ENCODE measurements at regions not wholly inside any gene's neighbourhood (a gene's known extent, or its start where the extent isn't known, plus 50 kb on each side); places are given as distances from the start of the nearest gene placed in this dataset.

DNA sequence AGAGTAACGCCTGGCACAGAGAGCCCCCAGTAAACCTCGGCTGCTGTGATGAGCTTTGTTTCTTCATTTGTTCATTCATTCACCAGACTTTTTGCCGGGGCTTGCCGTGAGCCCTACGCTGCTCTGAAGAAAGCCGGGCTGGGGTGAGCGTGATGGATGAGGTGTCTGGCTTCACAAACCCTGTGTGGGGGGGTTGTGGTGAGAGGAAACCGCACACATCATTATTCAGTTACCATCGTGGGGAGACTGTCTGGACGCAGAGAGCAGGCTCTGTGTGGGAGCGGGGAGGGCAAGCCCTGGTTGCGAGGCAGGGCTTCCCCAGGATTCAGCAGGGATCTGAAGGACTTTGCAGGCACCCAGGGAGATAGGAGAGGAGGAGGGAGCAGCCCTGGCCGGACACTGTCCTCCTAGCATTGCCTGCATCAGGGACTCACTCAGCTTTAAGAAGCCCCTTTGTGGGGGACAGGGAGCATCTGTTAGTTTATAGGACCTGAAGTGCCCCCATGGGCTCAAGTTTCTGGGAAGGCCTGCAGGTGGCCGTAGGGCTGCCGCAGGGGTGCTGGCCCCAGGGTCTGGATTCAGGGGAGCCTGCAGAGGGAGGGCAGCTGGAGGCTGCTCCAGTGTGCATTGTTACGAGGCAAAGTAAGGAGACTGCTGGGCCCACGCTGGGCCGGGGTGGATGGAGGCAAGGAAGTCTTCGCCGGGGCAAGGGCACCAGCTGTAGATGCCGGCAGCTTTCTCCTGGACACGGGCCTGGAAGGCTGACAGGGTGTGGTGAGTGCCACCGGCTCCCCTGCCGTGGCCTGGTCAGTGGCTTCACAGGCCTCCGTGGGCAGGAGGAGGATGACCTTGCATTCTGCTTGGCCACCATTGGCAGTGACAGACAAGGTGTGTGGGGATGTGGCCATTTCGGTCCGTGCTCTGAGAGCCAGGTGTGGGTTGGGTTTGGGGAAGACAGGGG lies 334.5 kb downstream of the SEC14L1 start:
- TF ChIP-seq, protein P1, sequence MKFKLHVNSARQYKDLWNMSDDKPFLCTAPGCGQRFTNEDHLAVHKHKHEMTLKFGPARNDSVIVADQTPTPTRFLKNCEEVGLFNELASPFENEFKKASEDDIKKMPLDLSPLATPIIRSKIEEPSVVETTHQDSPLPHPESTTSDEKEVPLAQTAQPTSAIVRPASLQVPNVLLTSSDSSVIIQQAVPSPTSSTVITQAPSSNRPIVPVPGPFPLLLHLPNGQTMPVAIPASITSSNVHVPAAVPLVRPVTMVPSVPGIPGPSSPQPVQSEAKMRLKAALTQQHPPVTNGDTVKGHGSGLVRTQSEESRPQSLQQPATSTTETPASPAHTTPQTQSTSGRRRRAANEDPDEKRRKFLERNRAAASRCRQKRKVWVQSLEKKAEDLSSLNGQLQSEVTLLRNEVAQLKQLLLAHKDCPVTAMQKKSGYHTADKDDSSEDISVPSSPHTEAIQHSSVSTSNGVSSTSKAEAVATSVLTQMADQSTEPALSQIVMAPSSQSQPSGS (IDR thresholded peaks at IDR 0.05; ENCODE audit: low read length) = no peak
- TF ChIP-seq EGR1 (IDR thresholded peaks at IDR 0.05; ENCODE audit: borderline replicate concordance, low read depth, low read length) = no peak
- no peak for TF ChIP-seq POLR2A (IDR thresholded peaks at IDR 0.05; ENCODE audit: control extremely low read depth in 1 of 2, low read depth in 2 of 2, low read length in 2 of 2)
- TF ChIP-seq, protein P2, sequence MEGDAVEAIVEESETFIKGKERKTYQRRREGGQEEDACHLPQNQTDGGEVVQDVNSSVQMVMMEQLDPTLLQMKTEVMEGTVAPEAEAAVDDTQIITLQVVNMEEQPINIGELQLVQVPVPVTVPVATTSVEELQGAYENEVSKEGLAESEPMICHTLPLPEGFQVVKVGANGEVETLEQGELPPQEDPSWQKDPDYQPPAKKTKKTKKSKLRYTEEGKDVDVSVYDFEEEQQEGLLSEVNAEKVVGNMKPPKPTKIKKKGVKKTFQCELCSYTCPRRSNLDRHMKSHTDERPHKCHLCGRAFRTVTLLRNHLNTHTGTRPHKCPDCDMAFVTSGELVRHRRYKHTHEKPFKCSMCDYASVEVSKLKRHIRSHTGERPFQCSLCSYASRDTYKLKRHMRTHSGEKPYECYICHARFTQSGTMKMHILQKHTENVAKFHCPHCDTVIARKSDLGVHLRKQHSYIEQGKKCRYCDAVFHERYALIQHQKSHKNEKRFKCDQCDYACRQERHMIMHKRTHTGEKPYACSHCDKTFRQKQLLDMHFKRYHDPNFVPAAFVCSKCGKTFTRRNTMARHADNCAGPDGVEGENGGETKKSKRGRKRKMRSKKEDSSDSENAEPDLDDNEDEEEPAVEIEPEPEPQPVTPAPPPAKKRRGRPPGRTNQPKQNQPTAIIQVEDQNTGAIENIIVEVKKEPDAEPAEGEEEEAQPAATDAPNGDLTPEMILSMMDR (IDR thresholded peaks at IDR 0.05; ENCODE audit: control extremely low read depth in 1 of 3, insufficient read depth in 1 of 3, low read depth in 1 of 3, low read length in 3 of 3) = no peak
- TF ChIP-seq BRCA1 (IDR thresholded peaks at IDR 0.05; ENCODE audit: low read depth, low read length) = no peak
- TF ChIP-seq YY1 (IDR thresholded peaks at IDR 0.05; ENCODE audit: low read depth, low read length) = no peak
- TF ChIP-seq ASH2L (IDR thresholded peaks at IDR 0.05; ENCODE audit: low read length) = no peak
- TF ChIP-seq FOSL1 (IDR thresholded peaks at IDR 0.05; ENCODE audit: insufficient read depth, low read depth, low read length) = no peak
- no peak for TF ChIP-seq MAFK (IDR thresholded peaks at IDR 0.05; ENCODE audit: low read depth, low read length)
- TF ChIP-seq EZH2 (IDR thresholded peaks at IDR 0.05; ENCODE audit: low read depth, low read length, severe bottlenecking) = no peak
- TF ChIP-seq TBP (IDR thresholded peaks at IDR 0.05; ENCODE audit: low read depth, low read length) = no peak
- no peak for TF ChIP-seq RAD21 (IDR thresholded peaks at IDR 0.05 in 1 of 2, conservative IDR thresholded peaks at IDR 0.05 in 1 of 2; ENCODE audit: low read depth in 2 of 2, low read length in 2 of 2)
